Esophagus muscularis mucosa (tissue), 3 donors: ENCODE measurements at regions not wholly inside any gene's neighbourhood (a gene's known extent, or its start where the extent isn't known, plus 50 kb on each side); places are given as distances from the start of the nearest gene placed in this dataset.

Experiments
- CTCF ChIP-seq, 3 experiments: fragments of 200-600 bp in 2 of 3; fragments of 450-650 bp in 1 of 3; sonication (generic) in 2 of 3; IDR thresholded peaks; one replicate each; pipeline ENCODE4 v1.5.1; 2017 to 2019; ENCODE audit warnings: antibody characterized with exemption in 3 of 3, mild to moderate bottlenecking in 2 of 3, moderate library complexity in 1 of 3
- POLR2A ChIP-seq: fragments of 450-650 bp; IDR thresholded peaks from one replicate; pipeline ENCODE4 v1.6.1; 2017; ENCODE audit warnings: antibody characterized with exemption, moderate library complexity, mild to moderate bottlenecking, low read depth

DNA sequence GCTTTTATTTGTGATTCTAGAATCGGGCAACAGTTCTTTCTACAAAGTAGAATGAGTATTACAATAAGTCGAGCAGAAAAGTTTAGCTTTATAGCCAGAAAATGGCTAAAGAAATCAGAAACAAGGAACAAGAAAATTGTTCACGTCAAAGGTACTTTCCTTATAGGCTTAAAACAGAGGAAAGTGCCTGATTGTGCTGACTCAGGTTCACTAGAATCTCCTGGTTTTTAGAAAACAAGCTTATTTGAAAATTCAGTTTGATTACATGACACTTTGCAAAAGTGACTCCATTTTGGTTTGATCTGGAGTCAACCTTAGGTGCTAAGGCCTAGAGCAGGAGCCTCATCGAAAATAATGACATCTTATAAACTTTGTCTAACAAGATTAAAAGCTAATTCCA, 564.7 kb upstream of the FLRT2 start:
- TF ChIP-seq POLR2A (no peak), CTCF (IDR thresholded peaks at IDR 0.05) (no peak)
